HK-2 (cell line): ENCODE measurements at regions not wholly inside any gene's neighbourhood (a gene's known extent, or its start where the extent isn't known, plus 50 kb on each side); places are given as distances from the start of the nearest gene placed in this dataset.

Source experiments
- DNase-seq: peaks from one replicate; pipeline ENCODE4 v3.0.0-alpha.2; 2018; ENCODE audit not compliant: unreplicated experiment

- DNase-seq = no peak
These were observed 80.7 kb upstream of the HDAC9 start for GRCh38 chr7:18414885-18415284.

GRCh38 chr7:18416988-18417387 lies 78.6 kb upstream of the HDAC9 start:
- DNase-seq = no peak

GRCh38 chr7:18419456-18419855 lies 76.1 kb upstream of the HDAC9 start:
- DNase-seq = no peak

GRCh38 chr7:18420108-18420507 lies 75.4 kb upstream of the HDAC9 start:
- no peak for DNase-seq

- no peak for DNase-seq
These were observed 74.8 kb upstream of the HDAC9 start for GRCh38 chr7:18420748-18421147.

GRCh38 chr7:18421297-18422002 lies 74.1 kb upstream of the HDAC9 start:
- no peak for DNase-seq

GRCh38 chr7:18425227-18425626 lies 70.3 kb upstream of the HDAC9 start:
- DNase-seq = no peak

GRCh38 chr7:18425838-18426445 lies 69.6 kb upstream of the HDAC9 start:
- DNase-seq = no peak

- DNase-seq = no peak
These were observed 68.9 kb upstream of the HDAC9 start for GRCh38 chr7:18426564-18427226.

- DNase-seq = no peak
These were observed 66.0 kb upstream of the HDAC9 start for GRCh38 chr7:18429547-18429946.

GRCh38 chr7:18430810-18431209 lies 64.7 kb upstream of the HDAC9 start:
- no peak for DNase-seq

- DNase-seq = no peak
These were observed 61.4 kb upstream of the HDAC9 start for GRCh38 chr7:18434171-18434570.

- DNase-seq = no peak
These were observed 58.4 kb upstream of the HDAC9 start for GRCh38 chr7:18437101-18437500.

- DNase-seq = no peak
These were observed 54.6 kb upstream of the HDAC9 start for GRCh38 chr7:18440934-18441333.

- no peak for DNase-seq
These were observed 50.7 kb upstream of the HDAC9 start for GRCh38 chr7:18444826-18445225.

GRCh38 chr7:18445483-18445882 lies 50.1 kb upstream of the HDAC9 start:
- DNase-seq = no peak
